ENCODE measurements at regions not wholly inside any gene's neighbourhood (a gene's known extent, or its start where the extent isn't known, plus 50 kb on each side); places are given as distances from the start of the nearest gene placed in this dataset.

GRCh38 chr13:103354171-103354570, 288.0 kb upstream of the SLC10A2 start:
- TF ChIP-seq TAF1 (IDR thresholded peaks at IDR 0.05; ENCODE audit: low read depth, low read length) (no peak), POLR2AphosphoS5 (IDR thresholded peaks at IDR 0.05; ENCODE audit: low read depth, low read length) (no peak)

Data from GM12891 (cell line).